ENCODE measurements at regions not wholly inside any gene's neighbourhood (a gene's known extent, or its start where the extent isn't known, plus 50 kb on each side); places are given as distances from the start of the nearest gene placed in this dataset.

- TF ChIP-seq, protein P1, sequence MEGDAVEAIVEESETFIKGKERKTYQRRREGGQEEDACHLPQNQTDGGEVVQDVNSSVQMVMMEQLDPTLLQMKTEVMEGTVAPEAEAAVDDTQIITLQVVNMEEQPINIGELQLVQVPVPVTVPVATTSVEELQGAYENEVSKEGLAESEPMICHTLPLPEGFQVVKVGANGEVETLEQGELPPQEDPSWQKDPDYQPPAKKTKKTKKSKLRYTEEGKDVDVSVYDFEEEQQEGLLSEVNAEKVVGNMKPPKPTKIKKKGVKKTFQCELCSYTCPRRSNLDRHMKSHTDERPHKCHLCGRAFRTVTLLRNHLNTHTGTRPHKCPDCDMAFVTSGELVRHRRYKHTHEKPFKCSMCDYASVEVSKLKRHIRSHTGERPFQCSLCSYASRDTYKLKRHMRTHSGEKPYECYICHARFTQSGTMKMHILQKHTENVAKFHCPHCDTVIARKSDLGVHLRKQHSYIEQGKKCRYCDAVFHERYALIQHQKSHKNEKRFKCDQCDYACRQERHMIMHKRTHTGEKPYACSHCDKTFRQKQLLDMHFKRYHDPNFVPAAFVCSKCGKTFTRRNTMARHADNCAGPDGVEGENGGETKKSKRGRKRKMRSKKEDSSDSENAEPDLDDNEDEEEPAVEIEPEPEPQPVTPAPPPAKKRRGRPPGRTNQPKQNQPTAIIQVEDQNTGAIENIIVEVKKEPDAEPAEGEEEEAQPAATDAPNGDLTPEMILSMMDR (IDR thresholded peaks at IDR 0.05) = no peak
- TF ChIP-seq POLR2A (IDR thresholded peaks at IDR 0.05) = no peak
- TF ChIP-seq EP300 (IDR thresholded peaks at IDR 0.05) = no peak
Measured at GRCh38 chr11:15625691-15626090, 511.0 kb downstream of the INSC start.
